ENCODE measurements at regions not wholly inside any gene's neighbourhood (a gene's known extent, or its start where the extent isn't known, plus 50 kb on each side); places are given as distances from the start of the nearest gene placed in this dataset.

GRCh38 chr18:2293109-2293839 is 278.0 kb downstream of the METTL4 start:
- TF ChIP-seq, protein P1, sequence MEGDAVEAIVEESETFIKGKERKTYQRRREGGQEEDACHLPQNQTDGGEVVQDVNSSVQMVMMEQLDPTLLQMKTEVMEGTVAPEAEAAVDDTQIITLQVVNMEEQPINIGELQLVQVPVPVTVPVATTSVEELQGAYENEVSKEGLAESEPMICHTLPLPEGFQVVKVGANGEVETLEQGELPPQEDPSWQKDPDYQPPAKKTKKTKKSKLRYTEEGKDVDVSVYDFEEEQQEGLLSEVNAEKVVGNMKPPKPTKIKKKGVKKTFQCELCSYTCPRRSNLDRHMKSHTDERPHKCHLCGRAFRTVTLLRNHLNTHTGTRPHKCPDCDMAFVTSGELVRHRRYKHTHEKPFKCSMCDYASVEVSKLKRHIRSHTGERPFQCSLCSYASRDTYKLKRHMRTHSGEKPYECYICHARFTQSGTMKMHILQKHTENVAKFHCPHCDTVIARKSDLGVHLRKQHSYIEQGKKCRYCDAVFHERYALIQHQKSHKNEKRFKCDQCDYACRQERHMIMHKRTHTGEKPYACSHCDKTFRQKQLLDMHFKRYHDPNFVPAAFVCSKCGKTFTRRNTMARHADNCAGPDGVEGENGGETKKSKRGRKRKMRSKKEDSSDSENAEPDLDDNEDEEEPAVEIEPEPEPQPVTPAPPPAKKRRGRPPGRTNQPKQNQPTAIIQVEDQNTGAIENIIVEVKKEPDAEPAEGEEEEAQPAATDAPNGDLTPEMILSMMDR (IDR thresholded peaks at IDR 0.05): no peak

GRCh38 chr18:2301316-2301715 is 270.0 kb downstream of the METTL4 start:
- TF ChIP-seq, protein P1 (IDR thresholded peaks at IDR 0.05): no peak

DNA sequence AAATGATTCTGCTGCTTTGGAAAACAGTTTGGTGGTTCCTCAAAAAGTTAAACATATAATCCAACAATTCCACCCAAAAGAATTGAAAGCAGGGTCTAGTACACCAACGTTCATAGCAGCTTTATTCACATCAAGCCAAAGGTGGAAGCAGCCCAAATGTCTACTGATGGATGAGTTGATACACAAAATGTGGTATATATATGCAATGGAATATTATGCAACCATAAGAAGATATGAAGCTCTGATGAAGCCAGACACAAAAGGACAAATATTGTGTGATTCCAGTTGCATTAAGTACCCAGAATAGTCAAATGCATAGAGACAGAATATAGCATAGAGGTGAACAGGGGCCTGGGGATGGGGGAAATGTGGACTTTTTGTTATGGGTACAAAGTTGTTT is 269.3 kb downstream of the METTL4 start:
- TF ChIP-seq, protein P1 (IDR thresholded peaks at IDR 0.05): no peak

- TF ChIP-seq, protein P1 (IDR thresholded peaks at IDR 0.05): no peak
Observed at GRCh38 chr18:2302628-2303516, 268.4 kb downstream of the METTL4 start.

DNA sequence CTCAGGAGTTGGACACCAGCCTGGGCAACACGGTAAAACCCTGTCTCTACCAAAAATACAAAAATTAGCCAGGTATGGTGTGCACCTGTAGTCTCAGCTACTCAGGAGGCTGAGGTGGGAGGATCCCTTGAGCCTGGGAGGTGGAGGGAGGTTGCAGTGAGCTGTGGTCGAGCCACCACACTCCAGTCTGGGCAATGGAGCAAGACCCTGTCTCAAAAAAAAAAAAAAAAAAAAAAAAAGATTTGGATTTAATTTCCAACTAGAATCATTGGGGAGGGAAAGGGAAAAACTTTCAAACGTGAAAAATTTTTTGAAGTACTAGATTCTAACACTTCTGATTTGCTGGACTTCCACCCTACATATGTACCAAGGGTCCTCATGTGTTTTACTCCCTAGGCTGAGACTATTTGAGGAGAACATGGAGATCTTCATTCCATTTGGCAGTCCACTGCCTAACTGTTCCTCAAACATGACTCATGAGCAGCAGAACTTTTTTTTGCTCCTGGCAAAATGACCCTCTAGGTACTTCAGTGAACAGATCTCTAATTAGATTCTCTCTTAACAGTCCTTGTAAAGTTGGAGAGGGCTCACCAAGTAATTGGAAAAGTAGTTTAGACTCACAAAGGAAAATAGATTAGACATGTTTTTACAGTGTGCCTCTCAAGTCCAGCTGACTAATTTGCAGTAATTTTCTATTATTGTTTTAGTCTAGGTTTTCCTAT is 267.6 kb downstream of the METTL4 start:
- TF ChIP-seq, protein P1 (IDR thresholded peaks at IDR 0.05): no peak

DNA sequence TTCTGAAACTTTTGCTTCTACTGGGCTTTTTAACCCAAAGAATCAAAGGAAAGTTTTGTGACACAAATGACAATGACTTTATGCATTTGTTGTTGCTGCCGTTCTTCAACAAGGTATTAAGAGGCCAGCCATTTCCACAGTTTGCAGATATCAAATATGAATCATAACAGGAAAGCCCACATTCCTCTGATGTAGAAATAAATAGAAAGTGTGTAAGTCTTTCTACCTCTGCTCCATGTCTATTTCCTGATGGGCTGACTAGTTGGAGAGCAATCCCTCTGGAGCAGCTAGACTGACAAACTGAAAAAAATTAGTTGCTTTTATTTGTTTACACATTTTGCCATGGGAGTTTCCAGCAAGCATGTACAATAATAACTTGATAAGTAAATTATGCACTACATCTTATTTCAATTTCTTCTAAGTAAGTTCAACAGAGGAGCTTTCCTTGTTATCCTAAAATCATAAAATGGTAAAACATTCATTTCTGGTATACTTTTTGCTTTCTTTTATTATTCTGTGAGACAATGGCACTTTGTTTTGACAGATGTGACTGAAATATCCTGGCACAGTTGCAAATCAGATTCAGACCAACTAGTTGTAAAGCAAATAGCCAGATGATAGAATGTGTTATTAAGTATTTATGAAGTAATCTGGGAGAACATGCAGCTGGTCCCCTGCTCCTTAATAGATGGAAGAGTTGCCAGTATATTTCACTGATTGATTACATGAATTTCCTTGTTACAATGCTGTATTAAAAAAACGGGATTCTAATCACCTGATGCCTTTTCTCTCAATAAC is 266.7 kb downstream of the METTL4 start:
- TF ChIP-seq, protein P1 (IDR thresholded peaks at IDR 0.05): no peak

DNA sequence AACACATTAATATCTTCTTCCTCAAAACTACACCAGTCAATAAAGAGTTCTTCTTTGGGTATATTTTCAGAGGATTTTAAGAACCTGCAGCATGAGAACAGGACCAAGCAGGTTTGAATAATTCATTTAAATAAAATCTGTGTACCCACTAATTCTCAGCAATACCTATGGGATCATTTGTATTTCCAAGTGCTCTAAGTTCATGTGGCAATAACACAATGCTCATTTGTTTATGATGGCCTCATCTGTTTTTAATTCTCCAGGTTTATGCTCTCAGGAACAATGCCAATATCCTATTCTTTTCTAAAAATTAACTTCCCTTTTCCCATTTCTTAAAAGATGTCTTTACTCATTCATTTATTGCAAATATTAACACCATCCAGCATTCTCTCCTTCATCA is 264.7 kb downstream of the METTL4 start:
- TF ChIP-seq, protein P1 (IDR thresholded peaks at IDR 0.05): no peak

All from LNCAP (cell line).